ENCODE measurements at regions not wholly inside any gene's neighbourhood (a gene's known extent, or its start where the extent isn't known, plus 50 kb on each side); places are given as distances from the start of the nearest gene placed in this dataset.

DNA sequence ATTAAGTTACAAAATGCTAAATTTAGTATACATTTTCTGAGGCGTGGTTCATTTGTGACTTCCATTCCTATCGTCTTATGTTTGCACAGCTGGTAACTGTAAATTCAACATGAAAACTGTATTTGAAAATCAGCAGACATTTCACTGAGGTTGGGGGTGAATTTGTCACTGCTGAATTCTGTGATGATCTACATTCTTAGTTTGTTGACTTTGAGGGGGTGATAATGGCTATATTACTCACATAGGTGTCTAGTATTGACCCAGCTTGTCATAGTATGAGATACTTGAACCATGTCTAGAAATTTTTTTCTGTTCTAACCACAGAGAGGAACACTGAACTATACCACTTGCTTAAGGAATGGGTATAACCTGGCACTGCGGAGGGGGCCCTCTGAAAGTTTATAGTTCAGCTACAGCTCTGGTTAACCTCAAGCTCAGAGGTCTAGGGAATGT, 313.3 kb downstream of the PIK3R1 start:
- peaks cover 10% of the 10 kb centered on the region for H3K9me3 ChIP-seq (ENCODE audit: control insufficient read depth, insufficient read depth, low read depth, low read length)
- H3K27ac ChIP-seq (ENCODE audit: low read depth, low read length): no peak overlapping the region
- no peaks in the 10 kb centered on the region for H3K27me3 ChIP-seq (ENCODE audit: control insufficient read depth, insufficient read depth, low read length)
- H3K4me3 ChIP-seq (ENCODE audit: low read depth, low read length): no peak overlapping the region
- no peaks in the 10 kb centered on the region for H3K36me3 ChIP-seq (ENCODE audit: control insufficient read depth, insufficient read depth, low read length)
- peaks cover 8% of the 10 kb centered on the region for H3K4me1 ChIP-seq (ENCODE audit: control insufficient read depth, insufficient read depth, low read length)
- H3K9ac ChIP-seq (ENCODE audit: low read length): no peak overlapping the region

- Histone ChIP-seq H3K27ac (ENCODE audit: low read depth, low read length) (no peak overlapping the region), H3K9ac (ENCODE audit: low read length) (no peak overlapping the region), H3K27me3 (ENCODE audit: control insufficient read depth, insufficient read depth, low read length) (no peaks in the 10 kb centered on the region), H3K4me3 (ENCODE audit: low read depth, low read length) (no peak overlapping the region), H3K36me3 (ENCODE audit: control insufficient read depth, insufficient read depth, low read length) (no peaks in the 10 kb centered on the region), H3K9me3 (ENCODE audit: control insufficient read depth, insufficient read depth, low read depth, low read length) (peaks cover 10% of the 10 kb centered on the region), H3K4me1 (ENCODE audit: control insufficient read depth, insufficient read depth, low read length) (peaks cover 15% of the 10 kb centered on the region)
These were observed 314.0 kb downstream of the PIK3R1 start for GRCh38 chr5:68529581-68529980.

- no peaks in the 10 kb centered on the region for H3K27me3 ChIP-seq (ENCODE audit: control insufficient read depth, insufficient read depth, low read length)
- peaks cover 28% of the 10 kb centered on the region for H3K4me1 ChIP-seq (ENCODE audit: control insufficient read depth, insufficient read depth, low read length)
- no peaks in the 10 kb centered on the region for H3K36me3 ChIP-seq (ENCODE audit: control insufficient read depth, insufficient read depth, low read length)
- peaks cover 10% of the 10 kb centered on the region for H3K9me3 ChIP-seq (ENCODE audit: control insufficient read depth, insufficient read depth, low read depth, low read length)
- H3K27ac ChIP-seq (ENCODE audit: low read depth, low read length): no peak overlapping the region
- no peak overlapping the region for H3K4me3 ChIP-seq (ENCODE audit: low read depth, low read length)
- no peak overlapping the region for H3K9ac ChIP-seq (ENCODE audit: low read length)
These were observed 316.4 kb downstream of the PIK3R1 start for GRCh38 chr5:68531970-68532369.

DNA sequence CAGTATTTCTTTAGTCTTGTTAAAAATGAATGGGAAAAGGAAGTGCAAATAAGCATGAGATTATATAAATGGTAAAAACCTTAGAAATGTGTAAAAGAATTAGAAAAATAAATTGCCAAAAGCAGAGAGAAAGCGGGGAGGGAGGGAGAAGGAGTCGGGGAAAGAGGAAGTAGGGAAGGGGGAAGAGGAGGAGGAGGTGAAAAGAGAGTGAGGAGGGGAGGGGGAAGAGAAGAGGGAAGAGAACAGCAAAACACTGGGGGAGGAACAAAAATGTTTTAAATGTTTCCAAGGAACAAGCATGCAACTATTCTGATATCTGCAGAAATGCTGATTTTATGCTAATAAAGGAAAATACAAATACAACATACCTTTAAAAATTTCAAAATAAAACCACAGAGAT, 317.5 kb downstream of the PIK3R1 start:
- H3K9me3 ChIP-seq (ENCODE audit: control insufficient read depth, insufficient read depth, low read depth, low read length): peaks cover 4% of the 10 kb centered on the region

GRCh38 chr5:68533571-68534084, 318.1 kb downstream of the PIK3R1 start:
- H3K36me3 ChIP-seq (ENCODE audit: control insufficient read depth, insufficient read depth, low read length): no peaks in the 10 kb centered on the region
- H3K4me1 ChIP-seq (ENCODE audit: control insufficient read depth, insufficient read depth, low read length): peaks cover 28% of the 10 kb centered on the region
- H3K27ac ChIP-seq (ENCODE audit: low read depth, low read length): no peak overlapping the region
- H3K4me3 ChIP-seq (ENCODE audit: low read depth, low read length): no peak overlapping the region
- no peaks in the 10 kb centered on the region for H3K9me3 ChIP-seq (ENCODE audit: control insufficient read depth, insufficient read depth, low read depth, low read length)
- H3K9ac ChIP-seq (ENCODE audit: low read length): no peak overlapping the region
- no peaks in the 10 kb centered on the region for H3K27me3 ChIP-seq (ENCODE audit: control insufficient read depth, insufficient read depth, low read length)

More for the DNA sequence above, 317.5 kb downstream of the PIK3R1 start:
- Histone ChIP-seq H3K4me3 (ENCODE audit: low read depth, low read length) (no peak overlapping the region), H3K4me1 (ENCODE audit: control insufficient read depth, insufficient read depth, low read length) (peaks cover 28% of the 10 kb centered on the region), H3K27ac (ENCODE audit: low read depth, low read length) (no peak overlapping the region), H3K27me3 (ENCODE audit: control insufficient read depth, insufficient read depth, low read length) (no peaks in the 10 kb centered on the region), H3K36me3 (ENCODE audit: control insufficient read depth, insufficient read depth, low read length) (no peaks in the 10 kb centered on the region), H3K9ac (ENCODE audit: low read length) (no peak overlapping the region)

DNA sequence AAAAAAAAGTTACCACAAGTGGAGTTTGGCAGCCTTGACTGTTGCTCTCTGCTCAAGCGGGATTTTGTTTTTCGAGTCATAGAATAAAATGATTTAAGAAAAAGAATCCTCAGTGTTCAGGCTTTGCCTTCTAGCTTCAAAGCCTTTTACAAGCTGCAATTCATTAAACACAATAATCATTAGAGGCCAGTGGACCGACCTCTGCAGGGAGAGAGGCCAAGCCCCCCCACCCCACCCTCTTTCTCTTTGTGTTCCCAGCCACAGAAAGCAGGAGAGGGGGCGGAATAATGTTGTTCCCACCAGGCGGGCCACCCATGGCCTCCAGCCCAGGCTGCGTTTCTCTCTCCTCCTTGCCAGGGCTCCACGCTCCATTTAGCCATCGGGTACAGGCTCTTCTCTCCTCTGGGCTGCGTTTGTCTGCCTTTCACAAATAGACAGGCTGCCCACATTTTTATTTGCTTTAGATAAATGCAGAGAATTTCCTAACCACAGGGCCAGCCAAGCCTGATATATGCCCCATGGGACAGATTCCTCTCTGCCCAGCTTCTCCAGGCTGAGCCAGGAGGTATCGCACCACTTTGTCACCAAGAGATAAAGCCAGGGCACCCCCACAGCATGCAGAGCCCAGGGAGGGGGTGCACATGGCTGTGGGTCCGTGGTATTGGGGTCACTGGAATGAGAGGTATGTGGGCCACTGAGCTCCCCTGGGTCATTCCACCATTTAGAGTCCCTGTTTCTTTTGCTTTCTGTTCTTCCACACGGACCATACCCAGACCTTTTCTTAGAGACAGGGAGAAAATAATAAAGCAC, 318.8 kb downstream of the PIK3R1 start:
- H3K4me3 ChIP-seq (ENCODE audit: low read depth, low read length): no peak overlapping the region; the same call in 1 of the 2 replicates
- no peak overlapping the region for H3K27ac ChIP-seq (ENCODE audit: low read depth, low read length)
- H3K27me3 ChIP-seq (ENCODE audit: control insufficient read depth, insufficient read depth, low read length): no peaks in the 10 kb centered on the region
- peaks cover 28% of the 10 kb centered on the region for H3K4me1 ChIP-seq (ENCODE audit: control insufficient read depth, insufficient read depth, low read length)
- H3K9ac ChIP-seq (ENCODE audit: low read length): no peak overlapping the region
- H3K36me3 ChIP-seq (ENCODE audit: control insufficient read depth, insufficient read depth, low read length): no peaks in the 10 kb centered on the region
- H3K9me3 ChIP-seq (ENCODE audit: control insufficient read depth, insufficient read depth, low read depth, low read length): no peaks in the 10 kb centered on the region

GRCh38 chr5:68534956-68535520, 319.5 kb downstream of the PIK3R1 start:
- H3K4me3 ChIP-seq (ENCODE audit: low read depth, low read length): no peak overlapping the region

GRCh38 chr5:68538814-68539420, 323.4 kb downstream of the PIK3R1 start:
- no peaks in the 10 kb centered on the region for H3K27me3 ChIP-seq (ENCODE audit: control insufficient read depth, insufficient read depth, low read length)

More at GRCh38 chr5:68534956-68535520, 319.5 kb downstream of the PIK3R1 start:
- no peaks in the 10 kb centered on the region for H3K36me3 ChIP-seq (ENCODE audit: control insufficient read depth, insufficient read depth, low read length)
- H3K4me1 ChIP-seq (ENCODE audit: control insufficient read depth, insufficient read depth, low read length): peaks cover 28% of the 10 kb centered on the region
- H3K27me3 ChIP-seq (ENCODE audit: control insufficient read depth, insufficient read depth, low read length): no peaks in the 10 kb centered on the region
- no peak overlapping the region for H3K27ac ChIP-seq (ENCODE audit: low read depth, low read length)
- H3K9ac ChIP-seq (ENCODE audit: low read length): no peak overlapping the region
- no peaks in the 10 kb centered on the region for H3K9me3 ChIP-seq (ENCODE audit: control insufficient read depth, insufficient read depth, low read depth, low read length)

DNA sequence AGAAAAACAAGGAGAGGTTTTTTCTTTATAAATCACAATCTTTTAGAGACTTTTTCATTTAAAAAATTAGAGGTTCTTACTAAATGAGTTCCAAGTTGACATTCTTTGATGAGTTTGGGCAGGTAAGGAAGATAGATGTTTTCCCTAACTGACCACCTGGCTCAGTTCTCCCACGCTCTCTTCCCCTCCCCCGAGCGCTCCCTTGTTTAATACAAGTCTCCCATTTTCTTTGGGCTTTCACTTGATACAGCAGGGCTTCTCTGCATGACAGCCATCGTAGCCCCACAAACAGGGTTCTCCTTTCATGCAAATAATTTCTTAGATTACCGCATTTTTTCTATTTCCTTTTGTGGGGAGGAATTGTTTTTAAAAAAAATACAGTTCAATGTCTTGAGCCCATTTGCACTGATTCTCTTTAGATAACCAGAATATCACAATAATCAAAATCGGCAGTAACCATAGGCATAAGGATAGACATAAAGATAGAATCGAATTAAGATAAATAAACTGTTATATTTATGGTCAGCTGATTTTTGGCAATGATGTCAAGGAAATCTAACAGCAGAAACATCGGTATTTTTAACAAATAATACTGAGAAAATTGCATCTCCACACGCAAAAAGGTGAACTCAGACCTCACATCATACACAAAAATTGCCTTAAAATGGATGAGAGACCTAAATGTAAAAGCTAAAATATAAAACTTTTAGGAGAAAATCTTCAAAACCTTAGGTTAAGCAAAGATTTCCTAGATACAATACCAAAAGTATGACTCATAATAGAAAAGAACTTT, 325.4 kb downstream of the PIK3R1 start:
- H3K4me1 ChIP-seq (ENCODE audit: control insufficient read depth, insufficient read depth, low read length): peaks cover 5% of the 10 kb centered on the region; the same call in 1 of the 2 replicates
- no peak overlapping the region for H3K27ac ChIP-seq (ENCODE audit: low read depth, low read length)
- H3K36me3 ChIP-seq (ENCODE audit: control insufficient read depth, insufficient read depth, low read length): no peaks in the 10 kb centered on the region
- H3K9me3 ChIP-seq (ENCODE audit: control insufficient read depth, insufficient read depth, low read depth, low read length): no peaks in the 10 kb centered on the region
- H3K9ac ChIP-seq (ENCODE audit: low read length): no peak overlapping the region
- no peak overlapping the region for H3K4me3 ChIP-seq (ENCODE audit: low read depth, low read length)
- no peaks in the 10 kb centered on the region for H3K27me3 ChIP-seq (ENCODE audit: control insufficient read depth, insufficient read depth, low read length)

More at GRCh38 chr5:68538814-68539420, 323.4 kb downstream of the PIK3R1 start:
- Histone ChIP-seq H3K4me3 (ENCODE audit: low read depth, low read length) (no peak overlapping the region), H3K27ac (ENCODE audit: low read depth, low read length) (no peak overlapping the region), H3K36me3 (ENCODE audit: control insufficient read depth, insufficient read depth, low read length) (no peaks in the 10 kb centered on the region), H3K9ac (ENCODE audit: low read length) (no peak overlapping the region), H3K4me1 (ENCODE audit: control insufficient read depth, insufficient read depth, low read length) (peaks cover 23% of the 10 kb centered on the region), H3K9me3 (ENCODE audit: control insufficient read depth, insufficient read depth, low read depth, low read length) (no peaks in the 10 kb centered on the region)

DNA sequence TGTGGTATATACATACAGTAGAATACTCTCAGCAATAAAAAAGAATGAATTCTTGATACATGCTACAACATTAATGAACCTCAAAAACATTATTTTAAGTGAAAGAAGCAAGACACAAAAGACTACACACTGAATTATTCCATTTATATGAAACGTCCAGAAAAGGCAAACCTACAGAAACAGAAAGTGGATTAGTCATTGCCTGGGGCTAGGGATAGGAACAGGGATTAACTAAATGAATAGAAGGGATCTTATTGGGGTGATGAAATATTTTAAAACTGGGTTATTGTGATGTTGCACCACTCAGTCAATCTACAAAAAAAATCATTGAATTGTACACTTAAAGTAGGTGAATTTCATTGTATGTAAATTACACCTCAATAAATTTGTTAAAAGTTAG, 326.7 kb downstream of the PIK3R1 start:
- peaks cover 5% of the 10 kb centered on the region; the same call in 1 of the 2 replicates for H3K4me1 ChIP-seq (ENCODE audit: control insufficient read depth, insufficient read depth, low read length)
- no peak overlapping the region for H3K4me3 ChIP-seq (ENCODE audit: low read depth, low read length)
- no peaks in the 10 kb centered on the region for H3K36me3 ChIP-seq (ENCODE audit: control insufficient read depth, insufficient read depth, low read length)
- no peaks in the 10 kb centered on the region for H3K9me3 ChIP-seq (ENCODE audit: control insufficient read depth, insufficient read depth, low read depth, low read length)
- H3K27ac ChIP-seq (ENCODE audit: low read depth, low read length): no peak overlapping the region
- no peak overlapping the region for H3K9ac ChIP-seq (ENCODE audit: low read length)
- H3K27me3 ChIP-seq (ENCODE audit: control insufficient read depth, insufficient read depth, low read length): no peaks in the 10 kb centered on the region
